Glutamatergic neuron (in vitro differentiated cells): ENCODE measurements at regions not wholly inside any gene's neighbourhood (a gene's known extent, or its start where the extent isn't known, plus 50 kb on each side); places are given as distances from the start of the nearest gene placed in this dataset.
"Not testable (repeated sequence)": the region's sequence is repeated elsewhere in the genome, so short reads cannot be mapped to it uniquely, and the experiment has no call there.

Experiments
- DNase-seq: peaks from one replicate; pipeline ENCODE4 v3.0.0; 2022
- H3K27ac Mint-ChIP-seq: one replicate; pipeline ENCODE4 v1.8.0; 2020; ENCODE audit warnings: mild to moderate bottlenecking, mixed read lengths, inconsistent platforms; ENCODE audit not compliant: unreplicated experiment
- H3K27me3 Mint-ChIP-seq: one replicate; pipeline ENCODE4 v1.8.0; 2020; ENCODE audit warnings: mild to moderate bottlenecking, moderate library complexity, mixed read lengths, inconsistent platforms; ENCODE audit not compliant: unreplicated experiment
- H3K36me3 Mint-ChIP-seq: one replicate; pipeline ENCODE4 v1.8.0; 2020; ENCODE audit warnings: mild to moderate bottlenecking, mixed read lengths, inconsistent platforms; ENCODE audit not compliant: unreplicated experiment
- H3K4me1 Mint-ChIP-seq: one replicate; pipeline ENCODE4 v1.8.0; 2020; ENCODE audit warnings: mild to moderate bottlenecking, low read depth, mixed read lengths, inconsistent platforms; ENCODE audit not compliant: unreplicated experiment
- H3K4me3 Mint-ChIP-seq: one replicate; pipeline ENCODE4 v1.8.0; 2020; ENCODE audit warnings: mild to moderate bottlenecking, mixed read lengths, inconsistent platforms; ENCODE audit not compliant: unreplicated experiment
- H3K9me3 Mint-ChIP-seq: one replicate; pipeline ENCODE4 v1.8.0; 2020; ENCODE audit warnings: mild to moderate bottlenecking, moderate library complexity, mixed read lengths, inconsistent platforms; ENCODE audit not compliant: unreplicated experiment
- CTCF ChIP-seq: fragments of 200-600 bp; sonication (generic); IDR thresholded peaks from one replicate; pipeline ENCODE4 v1.5.0; 2021; ENCODE audit not compliant: partially characterized antibody, unreplicated experiment

DNA sequence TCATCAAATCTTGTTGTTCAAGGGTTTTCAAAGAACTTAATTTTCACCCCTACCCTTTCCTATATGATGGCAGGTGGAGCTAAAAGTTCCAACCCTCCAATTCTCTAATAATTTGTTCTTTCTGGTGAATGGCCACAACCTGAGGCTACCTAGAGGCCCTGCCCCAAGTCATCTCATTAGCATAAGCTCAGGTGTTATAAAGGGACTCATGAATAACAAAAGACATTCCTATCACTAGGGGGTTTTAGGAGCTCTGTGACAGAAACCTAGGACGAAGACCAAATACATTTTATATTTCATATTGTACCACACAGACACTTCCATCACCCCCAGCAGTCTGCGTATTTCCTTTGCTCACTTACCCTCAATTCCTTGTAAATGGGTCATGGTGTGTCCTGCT is 483.6 kb upstream of the EPHA6 start:
- Mint-ChIP-seq H3K4me1 (peaks cover 2% of the 10 kb centered on the region), H3K27ac (no peak overlapping the region), H3K36me3 (no peaks in the 10 kb centered on the region), H3K9me3 (no peaks in the 10 kb centered on the region), H3K4me3 (no peak overlapping the region), H3K27me3 (no peaks in the 10 kb centered on the region)
- TF ChIP-seq CTCF: no peak
- no peak for DNase-seq

DNA sequence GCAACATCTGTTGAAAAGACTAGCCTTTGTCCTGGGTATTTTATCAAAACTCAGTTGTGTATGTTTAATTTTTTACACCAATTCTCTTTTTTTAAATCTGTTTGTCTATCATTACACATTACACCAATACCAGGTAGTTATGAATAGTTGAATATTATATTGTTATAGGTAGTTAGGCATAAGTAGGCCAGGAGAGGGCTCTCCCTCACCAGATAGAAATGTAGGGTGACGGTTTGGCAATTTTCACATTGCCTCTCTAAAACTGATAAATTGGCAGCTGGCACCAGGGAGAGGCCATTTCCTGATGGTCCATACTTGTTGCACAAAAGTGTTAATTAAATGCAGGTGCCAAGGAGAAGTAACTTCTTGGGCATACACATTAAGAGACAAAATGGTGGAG is 483.1 kb upstream of the EPHA6 start:
- H3K27ac Mint-ChIP-seq: no peak overlapping the region
- peaks cover 2% of the 10 kb centered on the region for H3K4me1 Mint-ChIP-seq
- no peaks in the 10 kb centered on the region for H3K36me3 Mint-ChIP-seq
- H3K9me3 Mint-ChIP-seq: no peaks in the 10 kb centered on the region
- DNase-seq: no peak
- H3K27me3 Mint-ChIP-seq: no peaks in the 10 kb centered on the region
- H3K4me3 Mint-ChIP-seq: no peak overlapping the region
- peak; percentile 23 for TF ChIP-seq CTCF

DNA sequence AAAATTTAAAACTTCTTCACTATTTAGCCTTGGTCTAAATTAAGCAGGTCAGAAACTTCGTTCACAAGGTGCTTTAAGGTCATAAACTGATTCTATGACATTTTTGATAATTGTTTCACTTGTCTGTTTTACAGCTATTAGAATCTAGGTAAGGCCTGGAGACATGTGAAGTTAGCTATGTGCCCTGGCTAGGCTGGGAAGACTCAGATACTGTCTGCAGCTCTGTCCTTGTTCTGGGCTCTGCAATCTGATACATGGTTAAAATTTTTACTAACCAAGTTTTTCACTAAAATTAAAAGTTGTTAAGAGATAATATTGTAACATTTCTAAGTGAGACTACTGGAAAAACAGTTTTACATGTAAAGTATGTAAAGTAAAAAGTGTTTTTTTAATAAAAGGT is 479.6 kb upstream of the EPHA6 start:
- Mint-ChIP-seq H3K36me3 (no peaks in the 10 kb centered on the region), H3K27ac (no peak overlapping the region), H3K4me3 (no peak overlapping the region), H3K27me3 (no peaks in the 10 kb centered on the region), H3K9me3 (no peaks in the 10 kb centered on the region), H3K4me1 (no peaks in the 10 kb centered on the region)
- no peak for TF ChIP-seq CTCF
- no peak for DNase-seq

DNA sequence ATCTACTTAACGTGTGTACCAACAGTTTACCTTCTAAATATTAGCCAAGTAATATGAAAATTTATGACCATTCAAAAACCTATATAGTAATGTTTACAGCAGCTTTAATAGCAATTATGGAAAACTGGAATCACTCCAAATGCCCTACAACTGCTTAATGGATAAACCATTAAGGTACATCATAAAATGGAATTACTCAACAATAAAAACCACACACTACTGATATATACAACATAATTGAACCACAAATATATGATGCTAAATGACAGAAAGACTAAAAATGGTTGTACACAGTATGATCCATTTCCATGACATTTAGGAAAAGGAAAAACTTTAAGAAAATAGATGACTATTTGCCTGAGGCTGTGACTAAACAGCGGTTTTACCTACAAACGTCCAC is 467.1 kb upstream of the EPHA6 start:
- Mint-ChIP-seq H3K4me3 (no peak overlapping the region), H3K27ac (no peak overlapping the region), H3K9me3 (no peaks in the 10 kb centered on the region), H3K36me3 (no peaks in the 10 kb centered on the region), H3K4me1 (peaks cover 9% of the 10 kb centered on the region), H3K27me3 (no peaks in the 10 kb centered on the region)
- no peak for TF ChIP-seq CTCF
- no peak for DNase-seq

- not testable (repeated sequence) for H3K4me3 Mint-ChIP-seq, H3K27me3 Mint-ChIP-seq, H3K4me1 Mint-ChIP-seq, DNase-seq, H3K27ac Mint-ChIP-seq, H3K36me3 Mint-ChIP-seq, H3K9me3 Mint-ChIP-seq
Measured at GRCh38 chr3:96351598-96351997, 462.8 kb upstream of the EPHA6 start.

GRCh38 chr3:96354106-96354505 is 460.3 kb upstream of the EPHA6 start:
- TF ChIP-seq CTCF: no peak
- DNase-seq: no peak
- Mint-ChIP-seq H3K4me3 (no peak overlapping the region), H3K27ac (no peak overlapping the region), H3K9me3 (no peaks in the 10 kb centered on the region), H3K36me3 (no peaks in the 10 kb centered on the region), H3K4me1 (no peaks in the 10 kb centered on the region), H3K27me3 (peaks cover 1% of the 10 kb centered on the region)
